Chondrocyte (in vitro differentiated cells): ENCODE measurements at regions not wholly inside any gene's neighbourhood (a gene's known extent, or its start where the extent isn't known, plus 50 kb on each side); places are given as distances from the start of the nearest gene placed in this dataset.

ENCODE experiments used
- DNase-seq: peaks from one replicate; pipeline ENCODE4 v3.0.0; 2021; ENCODE audit warnings: mixed read lengths, low spot score
- H3K27ac Mint-ChIP-seq: one replicate; pipeline ENCODE4 v1.8.0; 2021; ENCODE audit warnings: mild to moderate bottlenecking, moderate library complexity, mixed read lengths; ENCODE audit not compliant: unreplicated experiment
- H3K27me3 Mint-ChIP-seq: 2 replicates; pipeline ENCODE4 v1.8.0; 2021; ENCODE audit warnings: low read depth, mixed read lengths
- H3K36me3 Mint-ChIP-seq: 2 replicates; pipeline ENCODE4 v1.8.0; 2021; ENCODE audit warnings: low read depth, mixed read lengths
- H3K4me1 Mint-ChIP-seq: 2 replicates; pipeline ENCODE4 v1.8.0; 2021; ENCODE audit warnings: low read depth, mild to moderate bottlenecking, mixed read lengths
- H3K4me3 Mint-ChIP-seq: one replicate; pipeline ENCODE4 v1.8.0; 2021; ENCODE audit warnings: mild to moderate bottlenecking, moderate library complexity, mixed read lengths; ENCODE audit not compliant: unreplicated experiment
- H3K9me3 Mint-ChIP-seq: 2 replicates; pipeline ENCODE4 v1.8.0; 2021; ENCODE audit warnings: low read depth, mixed read lengths
- TF ChIP-seq, protein P1 (sequence below): fragments of 200-600 bp; sonication (generic); IDR thresholded peaks from 2 replicates; pipeline ENCODE4 v1.5.0; 2021; ENCODE audit warnings: antibody characterized with exemption, mild to moderate bottlenecking, moderate library complexity

DNA sequence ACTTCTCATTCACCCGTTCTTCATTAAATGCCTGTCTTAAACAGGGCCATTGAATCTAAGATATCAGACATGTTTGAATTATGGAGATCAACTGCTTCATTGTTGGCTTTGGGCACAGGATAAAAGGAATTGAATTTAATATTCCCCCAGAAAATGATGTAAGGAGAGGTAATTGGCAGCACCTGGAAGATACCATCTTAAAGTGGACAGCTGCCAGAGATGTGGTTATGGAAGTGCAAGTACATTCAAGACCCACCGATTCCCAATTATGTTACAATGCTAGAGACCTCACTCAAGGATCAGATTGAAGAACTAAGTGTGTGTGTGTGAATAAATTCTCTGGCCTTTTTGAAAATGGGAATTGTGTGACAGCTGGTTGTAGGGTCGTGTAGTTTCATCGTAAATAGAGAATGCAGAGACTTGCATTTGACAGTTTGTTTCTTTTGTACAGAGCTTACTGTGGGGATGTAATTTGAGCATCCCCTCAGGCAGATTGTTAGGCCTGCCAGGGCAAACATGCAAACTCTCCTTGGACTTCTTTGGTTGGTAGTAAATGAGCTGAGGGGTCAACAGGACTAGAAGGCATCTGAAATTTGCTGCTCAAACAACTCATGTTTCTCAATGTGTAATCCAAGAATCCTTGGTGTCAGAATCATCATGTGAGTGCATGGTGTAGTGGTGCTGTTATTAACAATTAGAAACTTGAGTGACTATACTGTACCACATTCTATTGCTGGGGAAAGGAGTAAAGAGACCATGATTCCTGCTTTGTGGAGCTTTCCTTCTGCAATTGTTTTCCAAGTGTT, 359.2 kb upstream of the THRB start:
- Mint-ChIP-seq H3K27me3 (no peaks in the 10 kb centered on the region), H3K4me1 (peaks cover 6% of the 10 kb centered on the region), H3K36me3 (no peaks in the 10 kb centered on the region), H3K27ac (no peak overlapping the region), H3K4me3 (no peak overlapping the region), H3K9me3 (no peaks in the 10 kb centered on the region)
- TF ChIP-seq, protein P1, sequence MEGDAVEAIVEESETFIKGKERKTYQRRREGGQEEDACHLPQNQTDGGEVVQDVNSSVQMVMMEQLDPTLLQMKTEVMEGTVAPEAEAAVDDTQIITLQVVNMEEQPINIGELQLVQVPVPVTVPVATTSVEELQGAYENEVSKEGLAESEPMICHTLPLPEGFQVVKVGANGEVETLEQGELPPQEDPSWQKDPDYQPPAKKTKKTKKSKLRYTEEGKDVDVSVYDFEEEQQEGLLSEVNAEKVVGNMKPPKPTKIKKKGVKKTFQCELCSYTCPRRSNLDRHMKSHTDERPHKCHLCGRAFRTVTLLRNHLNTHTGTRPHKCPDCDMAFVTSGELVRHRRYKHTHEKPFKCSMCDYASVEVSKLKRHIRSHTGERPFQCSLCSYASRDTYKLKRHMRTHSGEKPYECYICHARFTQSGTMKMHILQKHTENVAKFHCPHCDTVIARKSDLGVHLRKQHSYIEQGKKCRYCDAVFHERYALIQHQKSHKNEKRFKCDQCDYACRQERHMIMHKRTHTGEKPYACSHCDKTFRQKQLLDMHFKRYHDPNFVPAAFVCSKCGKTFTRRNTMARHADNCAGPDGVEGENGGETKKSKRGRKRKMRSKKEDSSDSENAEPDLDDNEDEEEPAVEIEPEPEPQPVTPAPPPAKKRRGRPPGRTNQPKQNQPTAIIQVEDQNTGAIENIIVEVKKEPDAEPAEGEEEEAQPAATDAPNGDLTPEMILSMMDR = no peak
- DNase-seq = no peak

DNA sequence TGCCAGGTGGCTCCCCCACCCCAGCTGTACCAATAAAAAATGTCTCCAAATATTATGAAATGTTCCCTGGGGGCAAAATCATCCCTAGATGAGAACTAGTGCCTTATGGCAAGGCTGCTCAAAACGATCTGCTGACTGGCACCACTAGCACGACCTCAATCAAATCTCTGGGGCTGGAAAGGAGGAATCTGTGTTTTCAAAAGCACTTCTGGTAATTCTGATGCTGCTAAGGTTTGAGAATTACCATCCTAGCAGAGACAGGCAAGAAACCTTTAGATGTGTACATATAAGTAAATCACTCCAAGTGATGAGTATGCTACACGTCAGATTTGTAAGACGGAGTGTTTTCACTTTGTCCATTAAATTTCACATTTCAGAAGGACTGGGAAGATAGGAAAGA, 360.1 kb upstream of the THRB start:
- Mint-ChIP-seq H3K27me3 (no peaks in the 10 kb centered on the region), H3K4me3 (no peak overlapping the region), H3K9me3 (no peaks in the 10 kb centered on the region), H3K27ac (no peak overlapping the region), H3K4me1 (peaks cover 6% of the 10 kb centered on the region), H3K36me3 (no peaks in the 10 kb centered on the region)
- DNase-seq = no peak
- TF ChIP-seq, protein P1 = no peak

DNA sequence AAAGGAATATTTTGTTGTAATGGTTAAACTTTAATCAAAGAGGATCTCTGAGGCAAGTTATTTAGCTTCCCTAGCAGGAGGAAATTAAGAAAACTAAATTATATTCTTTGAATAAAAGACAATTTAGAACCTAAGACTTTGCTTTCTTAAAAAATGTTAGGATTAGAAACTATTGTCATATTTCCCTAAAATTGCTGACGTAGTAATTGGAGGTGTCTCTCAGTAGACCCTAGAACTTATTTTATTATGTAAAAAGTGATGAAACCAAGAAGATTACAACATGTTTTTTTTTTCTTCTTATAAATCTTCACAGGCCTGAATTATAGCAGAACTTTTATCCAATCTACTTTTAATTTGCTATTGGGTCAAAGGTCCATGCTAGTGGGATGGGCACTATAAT, 363.3 kb upstream of the THRB start:
- no peaks in the 10 kb centered on the region for H3K27me3 Mint-ChIP-seq
- H3K9me3 Mint-ChIP-seq = no peaks in the 10 kb centered on the region
- TF ChIP-seq, protein P1 = no peak
- no peak overlapping the region for H3K4me3 Mint-ChIP-seq
- DNase-seq = no peak
- H3K27ac Mint-ChIP-seq = no peak overlapping the region
- H3K36me3 Mint-ChIP-seq = no peaks in the 10 kb centered on the region
- H3K4me1 Mint-ChIP-seq = peaks cover 6% of the 10 kb centered on the region

DNA sequence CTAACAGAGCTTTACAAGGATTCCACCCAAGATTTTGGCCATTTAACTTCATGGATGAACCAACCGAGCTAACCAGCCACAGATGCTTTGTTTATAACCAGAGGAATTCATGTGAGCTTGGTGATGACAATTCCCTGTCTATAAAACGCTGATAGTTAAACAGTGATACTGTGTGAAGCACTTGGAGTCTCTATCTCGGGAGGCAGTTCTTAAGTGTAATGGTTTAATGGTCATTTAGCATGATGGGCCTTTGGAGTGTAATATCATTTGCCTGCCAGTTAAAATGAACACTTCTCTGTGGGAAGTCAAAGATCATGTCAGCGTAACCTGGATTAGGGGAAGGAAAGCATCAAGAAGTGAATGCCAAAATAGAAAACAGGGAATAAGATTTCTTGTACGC, 368.6 kb upstream of the THRB start:
- Mint-ChIP-seq H3K27me3 (no peaks in the 10 kb centered on the region), H3K36me3 (no peaks in the 10 kb centered on the region), H3K9me3 (no peaks in the 10 kb centered on the region), H3K4me3 (no peak overlapping the region), H3K4me1 (no peaks in the 10 kb centered on the region), H3K27ac (no peak overlapping the region)
- TF ChIP-seq, protein P1 = no peak
- DNase-seq = no peak

DNA sequence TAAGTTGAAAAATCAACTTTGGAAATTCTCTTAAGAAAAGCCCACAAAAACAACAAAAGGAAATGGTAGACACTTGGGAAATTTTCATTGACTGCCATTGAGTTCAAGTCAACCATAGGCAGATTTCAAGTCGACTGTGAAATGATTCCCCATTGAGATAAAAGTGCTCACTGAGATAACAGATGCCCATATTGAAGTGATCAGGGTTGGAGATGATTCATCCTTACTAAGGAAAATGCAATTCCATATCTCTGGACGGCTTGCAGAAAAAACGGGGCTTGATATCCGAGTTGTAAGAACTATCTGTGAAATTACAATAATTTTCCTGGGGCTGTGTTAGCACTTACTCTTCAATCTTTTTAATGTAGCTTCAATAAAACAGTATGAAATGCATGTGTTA, 373.1 kb upstream of the THRB start:
- TF ChIP-seq, protein P1 = no peak
- Mint-ChIP-seq H3K4me1 (no peaks in the 10 kb centered on the region), H3K36me3 (no peaks in the 10 kb centered on the region), H3K27me3 (no peaks in the 10 kb centered on the region), H3K27ac (no peak overlapping the region), H3K4me3 (no peak overlapping the region), H3K9me3 (no peaks in the 10 kb centered on the region)
- no peak for DNase-seq
